Dendritic cell treated with granulocyte-macrophage colony-stimulating factor and Interleukin-4, amounts not matched to agents 40 ng/mL and 50 ng/mL, for 4 days (primary cell): ENCODE measurements at regions not wholly inside any gene's neighbourhood (a gene's known extent, or its start where the extent isn't known, plus 50 kb on each side); places are given as distances from the start of the nearest gene placed in this dataset.

Source experiments
- H3K27ac Mint-ChIP-seq: one replicate; pipeline ENCODE4 v1.8.0; 2022; ENCODE audit warnings: mild to moderate bottlenecking, mixed read lengths
- H3K27me3 Mint-ChIP-seq: one replicate; pipeline ENCODE4 v1.8.0; 2022; ENCODE audit warnings: mild to moderate bottlenecking, mixed read lengths
- H3K36me3 Mint-ChIP-seq: one replicate; pipeline ENCODE4 v1.8.0; 2022; ENCODE audit warnings: low read depth, mixed read lengths
- H3K4me1 Mint-ChIP-seq: one replicate; pipeline ENCODE4 v1.8.0; 2022; ENCODE audit warnings: low read depth, mixed read lengths
- H3K4me3 Mint-ChIP-seq: one replicate; pipeline ENCODE4 v1.8.0; 2022; ENCODE audit warnings: mild to moderate bottlenecking, moderate library complexity, mixed read lengths
- H3K9me3 Mint-ChIP-seq: one replicate; pipeline ENCODE4 v1.8.0; 2022; ENCODE audit warnings: mixed read lengths
- intact Hi-C: fragments of 100-400 bp; cut with micrococcal nuclease; formaldehyde crosslinking; loops from one replicate; pipeline ENCODE4 v1.15.0; 2022

DNA sequence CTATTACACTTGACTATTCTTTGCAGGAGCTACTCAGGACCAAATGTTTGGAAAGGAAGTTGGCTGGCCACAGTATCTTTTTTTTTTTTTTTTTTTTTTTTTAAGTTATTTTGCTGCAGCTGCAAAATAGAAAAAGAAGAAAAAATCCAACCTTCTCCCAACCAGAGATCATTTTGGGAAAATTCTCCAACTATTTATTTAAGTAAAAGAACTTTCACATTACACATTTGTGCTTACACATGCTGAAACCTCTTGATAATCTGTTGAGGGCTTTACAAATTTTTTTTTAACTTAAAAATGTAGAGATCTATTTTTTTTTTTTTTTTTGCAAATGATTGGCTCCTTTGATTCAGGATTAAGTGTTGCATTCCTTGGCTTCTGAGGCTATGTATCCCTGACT lies 148.0 kb downstream of the POLR2M start:
- Mint-ChIP-seq H3K36me3 (no peaks in the 10 kb centered on the region), H3K9me3 (no peaks in the 10 kb centered on the region), H3K4me3 (no peak overlapping the region), H3K4me1 (no peaks in the 10 kb centered on the region), H3K27me3 (peaks cover 13% of the 10 kb centered on the region), H3K27ac (no peak overlapping the region)
- intact Hi-C loops = no loop called here

DNA sequence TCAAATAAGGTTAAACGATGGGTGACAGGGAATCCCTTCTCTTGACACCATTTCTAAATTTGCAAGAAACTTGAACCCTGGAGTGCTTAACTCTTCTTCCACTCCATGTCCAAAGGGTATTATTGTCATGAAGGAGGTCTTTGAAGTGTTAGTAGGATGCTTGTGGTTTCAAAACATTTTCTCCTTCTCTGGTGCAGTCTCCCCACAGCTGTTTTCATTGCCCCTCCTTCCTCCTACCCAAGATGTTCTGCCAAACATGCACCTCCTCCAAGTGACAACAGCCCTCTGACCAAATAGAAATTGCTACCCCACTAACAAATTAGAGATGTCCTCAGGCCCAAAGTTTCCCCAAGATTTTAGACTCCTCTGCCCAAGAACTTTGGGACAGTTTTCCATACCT lies 151.4 kb downstream of the POLR2M start:
- peaks cover 15% of the 10 kb centered on the region for H3K27me3 Mint-ChIP-seq
- intact Hi-C loops = no loop called here
- no peaks in the 10 kb centered on the region for H3K36me3 Mint-ChIP-seq
- H3K27ac Mint-ChIP-seq = no peak overlapping the region
- H3K4me3 Mint-ChIP-seq = no peak overlapping the region
- H3K4me1 Mint-ChIP-seq = no peaks in the 10 kb centered on the region
- H3K9me3 Mint-ChIP-seq = no peaks in the 10 kb centered on the region

DNA sequence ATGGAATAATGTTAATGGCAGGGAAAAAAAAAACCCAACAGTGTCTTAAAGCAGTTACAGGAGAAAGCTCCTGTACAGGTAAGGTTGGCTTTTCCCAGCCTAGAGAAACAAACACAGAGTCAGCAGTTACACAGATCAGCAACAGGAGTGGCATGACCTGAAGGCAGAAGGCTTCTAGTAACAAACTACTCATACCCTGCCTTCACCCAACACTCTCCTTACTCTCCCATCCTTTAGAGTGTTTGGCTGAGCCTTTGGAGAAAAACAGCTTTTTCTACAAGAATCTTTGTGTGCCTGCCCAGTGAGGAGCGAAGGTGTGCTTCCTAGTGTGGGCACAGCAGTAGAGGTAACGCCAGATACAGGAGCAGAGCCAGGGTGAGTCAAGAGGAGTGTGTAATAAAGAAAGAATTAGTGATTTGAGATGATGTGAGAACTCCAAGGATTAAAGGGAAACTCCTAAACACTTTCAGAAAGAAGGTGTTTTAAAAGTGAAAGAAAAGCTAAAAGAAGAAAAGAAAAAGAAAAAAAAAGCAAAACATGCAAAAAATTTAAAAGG lies 152.7 kb downstream of the POLR2M start:
- H3K9me3 Mint-ChIP-seq = no peaks in the 10 kb centered on the region
- peaks cover 20% of the 10 kb centered on the region for H3K27me3 Mint-ChIP-seq
- H3K4me1 Mint-ChIP-seq = no peaks in the 10 kb centered on the region
- H3K36me3 Mint-ChIP-seq = no peaks in the 10 kb centered on the region
- no peak overlapping the region for H3K4me3 Mint-ChIP-seq
- no peak overlapping the region for H3K27ac Mint-ChIP-seq
- intact Hi-C loops = no loop called here

DNA sequence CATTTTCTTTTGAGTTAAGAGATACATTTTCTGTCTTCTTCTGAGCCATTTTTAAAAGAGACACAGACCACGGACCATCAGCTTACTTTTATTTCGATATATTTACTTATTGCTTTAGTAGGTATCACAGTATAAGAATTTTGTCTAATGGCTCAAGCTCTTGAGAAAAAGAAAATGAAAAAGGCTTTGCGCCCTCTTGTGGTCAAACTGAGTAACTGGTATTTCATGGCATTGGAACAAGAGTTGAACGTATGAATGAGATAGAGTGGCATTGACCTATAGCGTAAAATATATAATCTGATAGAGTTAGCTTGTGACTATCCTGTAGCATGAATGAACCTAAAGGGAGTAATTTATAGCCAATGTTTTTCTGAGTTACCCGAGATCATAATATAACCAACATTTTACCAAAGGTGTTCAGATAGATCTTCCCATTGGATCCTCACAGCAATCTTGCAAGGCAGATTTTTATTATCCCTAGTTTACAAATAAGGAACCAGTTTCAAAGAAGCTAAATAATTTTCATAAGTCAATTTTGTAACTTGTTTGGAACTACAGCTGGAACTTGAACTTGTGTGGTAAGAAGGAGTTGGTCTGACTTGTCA lies 154.6 kb downstream of the POLR2M start:
- no peaks in the 10 kb centered on the region for H3K4me1 Mint-ChIP-seq
- no peak overlapping the region for H3K4me3 Mint-ChIP-seq
- H3K27me3 Mint-ChIP-seq = peaks cover 25% of the 10 kb centered on the region
- H3K27ac Mint-ChIP-seq = no peak overlapping the region
- H3K9me3 Mint-ChIP-seq = no peaks in the 10 kb centered on the region
- H3K36me3 Mint-ChIP-seq = no peaks in the 10 kb centered on the region
- intact Hi-C loops = loop anchor here (1.0 to 5.0 kb wide), 3 partner anchors 110 to 302 kb away; no protein-coding TSS in a partner anchor

GRCh38 chr15:57861815-57862586 lies 155.5 kb downstream of the POLR2M start:
- no peaks in the 10 kb centered on the region for H3K9me3 Mint-ChIP-seq
- peaks cover 23% of the 10 kb centered on the region for H3K27me3 Mint-ChIP-seq
- no peaks in the 10 kb centered on the region for H3K36me3 Mint-ChIP-seq
- intact Hi-C loops = loop anchor here (1.0 to 5.0 kb wide), 3 partner anchors 111 to 303 kb away; no protein-coding TSS in a partner anchor
- no peak overlapping the region for H3K4me3 Mint-ChIP-seq
- H3K27ac Mint-ChIP-seq = no peak overlapping the region
- H3K4me1 Mint-ChIP-seq = no peaks in the 10 kb centered on the region

DNA sequence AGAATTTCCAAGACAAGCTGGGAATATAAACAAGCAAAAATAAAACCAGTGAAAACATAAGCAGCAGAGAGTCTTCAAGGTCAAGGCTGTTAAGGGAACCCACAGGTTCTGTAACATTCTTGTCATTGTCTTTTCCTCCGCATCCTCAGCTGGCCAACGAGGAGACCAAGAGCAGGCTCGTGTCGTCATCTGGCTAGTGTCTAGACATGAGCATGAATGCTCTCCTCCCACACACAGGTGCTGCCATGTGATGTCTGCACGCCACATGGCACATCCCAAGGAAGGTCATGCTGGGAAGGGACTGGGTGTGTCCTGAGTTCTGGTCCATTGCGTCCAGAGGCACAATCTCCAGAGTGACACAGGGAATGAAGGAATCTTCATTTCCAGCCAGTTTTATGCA lies 156.2 kb downstream of the POLR2M start:
- H3K27ac Mint-ChIP-seq = no peak overlapping the region
- H3K9me3 Mint-ChIP-seq = no peaks in the 10 kb centered on the region
- no peaks in the 10 kb centered on the region for H3K4me1 Mint-ChIP-seq
- no peaks in the 10 kb centered on the region for H3K36me3 Mint-ChIP-seq
- intact Hi-C loops = loop anchor here (5.0 kb wide), 1 partner anchor 130 kb away; no protein-coding TSS in a partner anchor
- H3K4me3 Mint-ChIP-seq = no peak overlapping the region
- H3K27me3 Mint-ChIP-seq = peaks cover 30% of the 10 kb centered on the region

DNA sequence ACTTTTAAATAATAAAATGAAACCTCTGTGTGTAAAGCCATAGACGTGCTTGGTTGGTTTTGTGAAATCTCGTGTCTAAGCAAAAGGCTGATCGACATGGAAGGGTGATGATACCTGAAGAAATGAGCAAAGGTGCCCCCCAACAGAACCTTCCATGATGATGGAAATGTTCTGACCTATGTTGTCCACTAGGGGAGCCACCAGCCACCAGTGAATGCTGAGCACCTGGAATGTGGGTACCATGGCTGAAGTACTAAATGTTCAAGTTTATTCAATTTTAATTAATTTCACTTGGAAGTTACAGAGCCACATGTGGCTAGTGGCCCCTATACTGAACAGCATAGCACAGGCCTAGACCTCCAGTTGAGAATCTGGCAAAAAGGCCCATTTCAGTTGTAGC lies 158.8 kb downstream of the POLR2M start:
- H3K36me3 Mint-ChIP-seq = no peaks in the 10 kb centered on the region
- H3K4me3 Mint-ChIP-seq = no peak overlapping the region
- H3K27ac Mint-ChIP-seq = no peak overlapping the region
- H3K4me1 Mint-ChIP-seq = no peaks in the 10 kb centered on the region
- H3K9me3 Mint-ChIP-seq = peaks cover 6% of the 10 kb centered on the region
- intact Hi-C loops = no loop called here
- H3K27me3 Mint-ChIP-seq = peaks cover 37% of the 10 kb centered on the region

DNA sequence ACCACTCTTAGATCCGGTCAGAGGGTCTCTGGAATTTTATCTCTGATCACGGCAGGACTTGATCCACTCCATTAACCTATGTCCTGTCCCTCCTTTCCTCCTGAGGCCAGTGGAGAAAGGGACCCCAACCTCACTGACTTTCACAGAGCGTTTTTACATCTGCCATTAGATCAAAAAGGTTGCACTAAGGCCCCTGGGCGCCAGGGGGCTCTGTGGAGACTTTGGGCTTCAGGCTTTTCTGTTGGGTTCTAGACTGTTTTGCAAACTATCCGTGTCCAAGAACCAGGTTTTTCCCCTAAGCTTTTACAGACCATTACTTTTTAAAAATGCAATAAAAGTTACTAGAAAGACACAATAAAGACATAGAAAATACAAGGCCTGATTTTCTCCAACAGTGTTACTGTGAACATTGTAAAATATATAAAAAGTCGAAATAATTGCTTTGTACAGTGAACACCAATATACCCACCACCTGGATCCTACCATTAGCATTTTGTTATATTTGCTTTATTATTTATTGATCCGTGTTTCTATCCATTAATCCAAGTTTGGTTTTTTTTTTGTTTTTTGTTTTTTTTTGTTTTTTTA lies 159.7 kb downstream of the POLR2M start:
- intact Hi-C loops = loop anchor here (1.0 to 2.0 kb wide), 2 partner anchors 205 to 316 kb away; no protein-coding TSS in a partner anchor
- Mint-ChIP-seq H3K4me1 (no peaks in the 10 kb centered on the region), H3K27me3 (peaks cover 40% of the 10 kb centered on the region), H3K27ac (no peak overlapping the region), H3K4me3 (no peak overlapping the region), H3K9me3 (peaks cover 6% of the 10 kb centered on the region), H3K36me3 (no peaks in the 10 kb centered on the region)

GRCh38 chr15:57867970-57868798 lies 161.7 kb downstream of the POLR2M start:
- Mint-ChIP-seq H3K4me1 (no peaks in the 10 kb centered on the region), H3K36me3 (no peaks in the 10 kb centered on the region), H3K27me3 (peaks cover 46% of the 10 kb centered on the region), H3K27ac (no peak overlapping the region), H3K4me3 (no peak overlapping the region), H3K9me3 (peaks cover 6% of the 10 kb centered on the region)
- intact Hi-C loops = loop anchor here (2.0 kb wide), 1 partner anchor 203 kb away; no protein-coding TSS in a partner anchor

- no peak overlapping the region for H3K4me3 Mint-ChIP-seq
- H3K27ac Mint-ChIP-seq = no peak overlapping the region
- no peaks in the 10 kb centered on the region for H3K4me1 Mint-ChIP-seq
- peaks cover 41% of the 10 kb centered on the region for H3K27me3 Mint-ChIP-seq
- H3K9me3 Mint-ChIP-seq = peaks cover 18% of the 10 kb centered on the region
- no peaks in the 10 kb centered on the region for H3K36me3 Mint-ChIP-seq
- intact Hi-C loops = no loop called here
Observed at GRCh38 chr15:57870667-57871066, 164.2 kb downstream of the POLR2M start.

DNA sequence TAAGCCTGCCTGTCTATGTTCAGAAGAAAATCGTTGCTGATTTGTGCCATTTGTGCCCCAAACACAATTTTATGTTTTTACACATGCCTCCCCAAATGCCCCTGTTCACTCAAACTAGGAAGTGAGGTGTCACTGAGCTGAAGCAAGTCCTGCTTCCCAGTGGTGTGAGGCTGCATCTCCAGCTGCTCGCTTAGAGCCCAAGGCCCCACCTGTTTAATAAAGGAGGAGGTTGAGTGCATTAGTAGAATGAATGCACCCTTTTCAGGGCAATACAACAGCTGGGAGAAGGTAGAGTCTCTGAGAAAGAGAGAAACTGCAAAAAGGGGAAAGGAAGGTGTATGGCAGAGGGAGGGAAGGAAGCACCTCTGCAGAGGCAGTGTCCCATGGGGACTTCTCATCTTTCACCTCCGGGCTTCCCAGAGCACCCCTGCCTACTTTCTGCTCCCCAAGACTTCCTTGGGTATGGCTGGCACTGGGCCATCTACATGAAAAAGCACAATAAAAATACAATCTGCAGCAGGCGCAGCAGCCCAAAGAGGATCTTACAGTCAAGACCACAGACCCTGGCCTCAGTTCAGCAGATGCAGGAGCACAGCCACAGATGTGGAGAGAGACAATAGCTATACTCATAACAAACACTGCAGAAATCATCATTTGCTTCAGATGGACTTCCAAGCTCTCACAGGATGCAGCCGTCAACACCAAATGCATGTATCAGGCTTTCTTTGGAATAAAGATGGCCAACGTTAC lies 165.9 kb downstream of the POLR2M start:
- Mint-ChIP-seq H3K4me1 (no peaks in the 10 kb centered on the region), H3K4me3 (no peak overlapping the region), H3K9me3 (peaks cover 20% of the 10 kb centered on the region), H3K27ac (no peak overlapping the region), H3K27me3 (peaks cover 33% of the 10 kb centered on the region), H3K36me3 (no peaks in the 10 kb centered on the region)
- intact Hi-C loops = no loop called here

DNA sequence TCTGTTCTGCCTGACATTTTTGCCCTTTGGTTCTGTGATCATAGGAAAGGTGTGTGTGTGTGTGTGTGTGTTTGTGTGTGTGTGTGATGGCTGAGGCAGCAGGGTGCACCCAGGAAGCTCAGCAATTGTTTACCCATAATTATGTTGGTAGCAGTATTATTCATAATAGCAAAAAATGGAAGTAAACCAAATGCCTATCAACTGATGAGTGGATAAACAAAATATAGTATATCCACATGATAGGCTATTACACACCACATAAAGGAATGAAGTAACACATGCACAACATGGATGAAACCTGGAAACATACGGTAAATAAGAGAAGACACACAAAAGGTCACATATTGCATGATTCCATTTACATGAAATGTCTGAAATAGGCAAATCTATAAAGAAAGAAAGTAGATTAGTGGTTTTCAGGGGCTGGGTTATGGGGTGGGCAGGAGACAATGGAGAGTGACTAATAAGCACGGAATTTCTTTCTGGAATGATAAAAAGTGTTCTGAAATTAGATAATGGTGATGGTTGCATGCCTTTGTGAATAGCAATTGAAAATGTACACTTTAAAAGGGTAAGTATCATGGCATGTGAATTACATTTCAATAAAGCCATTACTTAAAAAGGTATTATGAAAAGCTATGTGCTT lies 167.2 kb downstream of the POLR2M start:
- peaks cover 13% of the 10 kb centered on the region for H3K9me3 Mint-ChIP-seq
- intact Hi-C loops = no loop called here
- H3K4me1 Mint-ChIP-seq = no peaks in the 10 kb centered on the region
- no peak overlapping the region for H3K4me3 Mint-ChIP-seq
- peaks cover 27% of the 10 kb centered on the region for H3K27me3 Mint-ChIP-seq
- no peak overlapping the region for H3K27ac Mint-ChIP-seq
- no peaks in the 10 kb centered on the region for H3K36me3 Mint-ChIP-seq
